GM12878 (cell line): ENCODE measurements at regions not wholly inside any gene's neighbourhood (a gene's known extent, or its start where the extent isn't known, plus 50 kb on each side); places are given as distances from the start of the nearest gene placed in this dataset.

Source experiments
- ATAC-seq: fragments of 200-7000 bp; cut with Tn5 transposase; 3 replicates; pipeline ENCODE4 v1.9.1; 2020; ENCODE audit warnings: mild to moderate bottlenecking, moderate library complexity
- BruUV-seq: library from RNA; stranded (reverse); fragments of 400-500 nt; replicated peaks from 2 replicates; lab custom pipeline; 2021; lab: Mats Ljungman, UMichigan
- CTCF ChIA-PET: fragments of 300-600 bp; sonication (Branson Sonifier 250); formaldehyde crosslinking; extraction: SDS; loops from one replicate; lab custom pipeline; 2021; ENCODE audit warnings: inconsistent platforms; lab: Yijun Ruan, JAX
- POLR2A ChIA-PET: fragments of 350-600 bp; formaldehyde crosslinking; extraction: SDS; loops from one replicate; lab custom pipeline; 2021; ENCODE audit warnings: inconsistent platforms; lab: Charles Lee
- RAD21 ChIA-PET: fragments of 300-600 bp; sonication (Branson Sonifier 250); formaldehyde crosslinking; loops from one replicate; lab custom pipeline; 2023; ENCODE audit warnings: antibody characterized with exemption; ENCODE audit not compliant: unreplicated experiment; lab: Charles Lee
- SMC1A ChIA-PET: fragments of 300-600 bp; sonication (Branson Sonifier 250); formaldehyde crosslinking; loops from one replicate; lab custom pipeline; 2023; ENCODE audit not compliant: unreplicated experiment, uncharacterized antibody; lab: Charles Lee
- DNase-seq: peaks from one replicate; pipeline ENCODE4 v3.0.0-alpha.2; 2011; ENCODE audit warnings: low read depth, low spot score
- FAIRE-seq: peaks from 3 replicates; lab custom pipeline; 2011; peaks lifted over from hg19 to GRCh38; lab: Jason Lieb, UNC
- H2AFZ ChIP-seq: 2 replicates; pipeline ENCODE4 v1.6.0; 2011; ENCODE audit warnings: low read depth, low read length, control low read depth; ENCODE audit not compliant: control insufficient read depth
- H3K27ac ChIP-seq: 2 replicates; pipeline ENCODE4 v1.5.1; 2011; ENCODE audit warnings: control low read depth; ENCODE audit not compliant: control insufficient read depth, insufficient read depth
- H3K27me3 ChIP-seq, 2 experiments: replicated peaks in 1 of 2; 2 replicates each; pipeline versions ENCODE4 v1.6.0 to v1.6.1; 2011; ENCODE audit warnings: low read length in 1 of 2; ENCODE audit not compliant: control insufficient read depth in 2 of 2, insufficient read depth in 2 of 2
- H3K36me3 ChIP-seq, 2 experiments: 2 replicates each; pipeline ENCODE4 v1.5.1; 2011; ENCODE audit warnings: low read length in 1 of 2; ENCODE audit not compliant: control insufficient read depth in 2 of 2, insufficient read depth in 2 of 2
- H3K4me1 ChIP-seq: 2 replicates; pipeline ENCODE4 v1.6.1; 2011; ENCODE audit warnings: mild to moderate bottlenecking, low read length, moderate library complexity, mixed read lengths; ENCODE audit not compliant: control insufficient read depth, insufficient read depth
- H3K4me2 ChIP-seq: 2 replicates; pipeline ENCODE4 v1.6.0; 2011; ENCODE audit warnings: control low read depth; ENCODE audit not compliant: control insufficient read depth, insufficient read depth
- H3K4me3 ChIP-seq: fragments of 200-600 bp; sonication (generic); 2 replicates; pipeline ENCODE4 v1.5.1; 2016
- H3K79me2 ChIP-seq: 2 replicates; pipeline ENCODE4 v1.6.0; 2011; ENCODE audit warnings: low read length; ENCODE audit not compliant: control insufficient read depth, insufficient read depth
- H3K9ac ChIP-seq: 2 replicates; pipeline ENCODE4 v1.8.0; 2011; ENCODE audit warnings: low read length, control low read depth, mixed read lengths; ENCODE audit not compliant: control insufficient read depth, insufficient read depth
- H3K9me3 ChIP-seq: replicated peaks from 3 replicates; pipeline ENCODE4 v1.5.1; 2011; ENCODE audit warnings: mild to moderate bottlenecking, low read length; ENCODE audit not compliant: control insufficient read depth, insufficient read depth
- H4K20me1 ChIP-seq: 2 replicates; pipeline ENCODE4 v1.6.0; 2011; ENCODE audit not compliant: control insufficient read depth, insufficient read depth
- BCLAF1 ChIP-seq: fragments of 450-650 bp; IDR thresholded peaks from 2 replicates; pipeline ENCODE4 v1.6.1; 2017; ENCODE audit warnings: antibody characterized with exemption, mild to moderate bottlenecking, moderate library complexity
- BMI1 ChIP-seq: fragments of 450-650 bp; IDR thresholded peaks from 2 replicates; pipeline ENCODE4 v1.6.1; 2016; ENCODE audit warnings: mild to moderate bottlenecking, moderate library complexity, borderline replicate concordance
- E4F1 ChIP-seq: fragments of 450-650 bp; IDR thresholded peaks from 2 replicates; pipeline ENCODE4 v1.6.1; 2018; ENCODE audit warnings: borderline replicate concordance, mild to moderate bottlenecking; ENCODE audit not compliant: partially characterized antibody
- EGR1 ChIP-seq, 2 experiments: IDR thresholded peaks; 1 replicate in 1 of 2; 2 replicates in 1 of 2; pipeline ENCODE4 v1.6.1; 2011 to 2012; ENCODE audit warnings: low read depth in 2 of 2, low read length in 2 of 2, borderline replicate concordance in 1 of 2, mild to moderate bottlenecking in 1 of 2, moderate library complexity in 1 of 2
- ESRRA ChIP-seq: IDR thresholded peaks from 2 replicates; pipeline ENCODE4 v1.6.1; 2012; ENCODE audit warnings: mild to moderate bottlenecking, low read length, improper control_type of control experiment
- HCFC1 ChIP-seq: fragments of 150-350 bp; IDR thresholded peaks from 2 replicates; pipeline ENCODE4 v1.6.1; 2014; ENCODE audit warnings: low read length
- LARP7 ChIP-seq: fragments of 450-650 bp; IDR thresholded peaks from 2 replicates; pipeline ENCODE4 v1.6.1; 2017; ENCODE audit warnings: mild to moderate bottlenecking
- MEF2B ChIP-seq: fragments of 450-650 bp; IDR thresholded peaks from 2 replicates; pipeline ENCODE4 v1.6.1; 2018; ENCODE audit warnings: mild to moderate bottlenecking, moderate library complexity; ENCODE audit not compliant: partially characterized antibody, poor library complexity, severe bottlenecking
- MYB ChIP-seq: fragments of 150-350 bp; IDR thresholded peaks from 2 replicates; pipeline ENCODE4 v1.6.1; 2014; ENCODE audit warnings: mild to moderate bottlenecking, low read depth, low read length, borderline replicate concordance
- NR2F1 ChIP-seq: fragments of 450-650 bp; conservative IDR thresholded peaks from 2 replicates; pipeline ENCODE4 v1.6.1; 2017; ENCODE audit warnings: mild to moderate bottlenecking
- RCOR1 ChIP-seq: conservative IDR thresholded peaks from 2 replicates; pipeline ENCODE4 v1.6.1; 2012; ENCODE audit warnings: low read depth, low read length, improper control_type of control experiment
- TBL1XR1 ChIP-seq: IDR thresholded peaks from 2 replicates; pipeline ENCODE4 v1.6.1; 2012; ENCODE audit warnings: low read depth, low read length, improper control_type of control experiment
- ZBTB33 ChIP-seq: fragments of 450-650 bp; IDR thresholded peaks from 2 replicates; pipeline ENCODE4 v1.6.1; 2017; ENCODE audit warnings: mild to moderate bottlenecking
- ZNF207 ChIP-seq: fragments of 450-650 bp; IDR thresholded peaks from 2 replicates; pipeline ENCODE4 v1.6.1; 2014; ENCODE audit warnings: antibody characterized with exemption, mild to moderate bottlenecking, borderline replicate concordance
- ZSCAN29 ChIP-seq: fragments of 450-650 bp; IDR thresholded peaks from 2 replicates; pipeline ENCODE4 v1.6.1; 2017; ENCODE audit warnings: mild to moderate bottlenecking, moderate library complexity
- WGBS: methylation state at CpG from one replicate; pipeline ENCODE4 v1.1.6; 2016; ENCODE audit warnings: low lambda C conversion rate; ENCODE audit not compliant: insufficient replicate concordance, insufficient coverage; ENCODE audit errors: missing lambda C conversion rate; 5-methylcytosine and 5-hydroxymethylcytosine counted together
- in situ Hi-C: fragments of 300-500 bp; cut with MboI; formaldehyde crosslinking; loops from 9 replicates; pipeline ENCODE4 v1.14.3; 2018; ENCODE audit warnings: mixed read lengths
- intact Hi-C: fragments of 100-400 bp; cut with micrococcal nuclease; formaldehyde crosslinking; loops from one replicate; pipeline ENCODE4 v1.14.2; 2022; ENCODE audit not compliant: unreplicated experiment

GRCh38 chr4:188452097-188452496, 312.9 kb downstream of the TRIML1 start:
- POLR2A ChIA-PET, result no interaction called here
- BruUV-seq, result no TSS peak
- WGBS, result 13% methylated on average over 11 of the region's 11 CpGs
- no peak for DNase-seq
- Histone ChIP-seq H3K4me1 (no peaks in the 10 kb centered on the region), H3K79me2 (no peaks in the 10 kb centered on the region), H3K9ac (no peak overlapping the region)
- CTCF ChIA-PET, result no interaction called here
- FAIRE-seq, result no peak
- TF ChIP-seq MEF2B (no peak), MYB (no peak), BMI1 (no peak), ZNF207 (no peak), LARP7 (no peak), EGR1 (IDR thresholded peaks at IDR 0.05; ENCODE audit: borderline replicate concordance in 1 of 2, low read depth in 2 of 2, low read length in 2 of 2) (no peak), BCLAF1 (no peak), E4F1 (no peak), RCOR1 (no peak), ESRRA (no peak), NR2F1 (no peak), HCFC1 (no peak), TBL1XR1 (no peak), ZSCAN29 (no peak), ZBTB33 (no peak)
- TF ChIP-seq, all 136 proteins: peak for 0
- ChIA-PET RAD21 (no interaction called here), SMC1A (no interaction called here)
- H4K20me1 ChIP-seq, result no peaks in the 10 kb centered on the region
- no peaks in the 10 kb centered on the region for H3K9me3 ChIP-seq
- no peaks in the 10 kb centered on the region for H3K36me3 ChIP-seq
- intact Hi-C loops, result no loop called here
- no peak overlapping the region for H3K27ac ChIP-seq
- no peak overlapping the region for H2AFZ ChIP-seq
- ATAC-seq, result no peak
- H3K4me3 ChIP-seq, result no peak overlapping the region
- no peaks in the 10 kb centered on the region for H3K27me3 ChIP-seq
- in situ Hi-C loops, result no loop called here
- H3K4me2 ChIP-seq, result no peak overlapping the region
